HepG2 (cell line): ENCODE measurements at regions not wholly inside any gene's neighbourhood (a gene's known extent, or its start where the extent isn't known, plus 50 kb on each side); places are given as distances from the start of the nearest gene placed in this dataset.

ENCODE experiments used
- ATAC-seq: fragments of 200-7000 bp; cut with Tn5 transposase; 3 replicates; pipeline ENCODE4 v1.9.1; 2020; ENCODE audit warnings: mild to moderate bottlenecking, moderate library complexity
- BruUV-seq: library from RNA; stranded (reverse); fragments of 400-500 nt; replicated peaks from 2 replicates; lab custom pipeline; 2021; lab: Mats Ljungman, UMichigan
- CTCF ChIA-PET: fragments of 300-600 bp; formaldehyde crosslinking; extraction: SDS; loops from one replicate; lab custom pipeline; 2021; ENCODE audit warnings: low total read pairs, inconsistent platforms, low intra/inter-chr PET ratio; lab: Yijun Ruan, JAX
- POLR2A ChIA-PET: fragments of 350-600 bp; sonication (Branson Sonifier 250); formaldehyde crosslinking; loops from one replicate; lab custom pipeline; 2020; ENCODE audit warnings: antibody characterized with exemption, inconsistent platforms; lab: Yijun Ruan, JAX
- DNase-seq: peaks from one replicate; pipeline ENCODE4 v3.0.0-alpha.2; 2015; ENCODE audit warnings: low spot score
- FAIRE-seq: peaks from 3 replicates; lab custom pipeline; 2011; peaks lifted over from hg19 to GRCh38; lab: Jason Lieb, UNC
- H2AFZ ChIP-seq: one replicate; pipeline ENCODE4 v1.6.1; 2011; ENCODE audit warnings: low read length, inconsistent platforms
- H3K27ac ChIP-seq: fragments of 300-600 bp; 3 replicates; pipeline ENCODE4 v1.8.0; 2011; ENCODE audit warnings: mixed run types, mild to moderate bottlenecking, mixed read lengths, low read length, inconsistent platforms; ENCODE audit not compliant: insufficient read depth; ENCODE audit errors: extremely low read length
- H3K27me3 ChIP-seq, 2 experiments: fragments of 200-600 bp in 1 of 2; 2 replicates in 1 of 2; 3 replicates in 1 of 2; pipeline versions ENCODE4 v1.6.0 to v1.8.0; 2011; ENCODE audit warnings: low read length in 2 of 2, mild to moderate bottlenecking in 2 of 2, moderate library complexity in 2 of 2, inconsistent platforms in 1 of 2; ENCODE audit not compliant: insufficient read depth in 2 of 2, control insufficient read depth in 1 of 2
- H3K36me3 ChIP-seq, 2 experiments: fragments of 200-600 bp in 1 of 2; replicated peaks in 1 of 2; 2 replicates in 1 of 2; 3 replicates in 1 of 2; pipeline versions ENCODE4 v1.5.1 to v1.8.0; 2011; ENCODE audit warnings: low read length in 2 of 2, inconsistent platforms in 1 of 2; ENCODE audit not compliant: insufficient read depth in 2 of 2, control insufficient read depth in 1 of 2
- H3K4me1 ChIP-seq: 2 replicates; pipeline ENCODE4 v1.5.1; 2012; ENCODE audit warnings: low read length, inconsistent platforms; ENCODE audit not compliant: insufficient read depth
- H3K4me2 ChIP-seq: 2 replicates; pipeline ENCODE4 v1.6.0; 2011; ENCODE audit warnings: low read depth, low read length, inconsistent platforms
- H3K4me3 ChIP-seq, 3 experiments: fragments of 200-600 bp in 1 of 3; sonication (generic), shearing (Covaris generic) in 1 of 3; replicated peaks in 1 of 3; 2 replicates each; pipeline ENCODE4 v1.5.1; 2011 to 2016; ENCODE audit warnings: low read length in 3 of 3, inconsistent platforms in 2 of 3, low read depth in 2 of 3, mild to moderate bottlenecking in 2 of 3, control low read depth in 1 of 3, mixed read lengths in 1 of 3; ENCODE audit not compliant: insufficient read depth in 1 of 3
- H3K79me2 ChIP-seq: one replicate; pipeline ENCODE4 v1.6.1; 2011; ENCODE audit warnings: low read length, inconsistent platforms; ENCODE audit not compliant: insufficient read depth
- H3K9ac ChIP-seq: 2 replicates; pipeline ENCODE4 v1.6.0; 2011; ENCODE audit warnings: mild to moderate bottlenecking, low read depth, low read length, inconsistent platforms; ENCODE audit not compliant: insufficient read depth
- H3K9me3 ChIP-seq: 2 replicates; pipeline ENCODE4 v1.5.1; 2012; ENCODE audit warnings: mild to moderate bottlenecking, low read length
- H4K20me1 ChIP-seq: 2 replicates; pipeline ENCODE4 v1.6.0; 2011; ENCODE audit warnings: inconsistent platforms, mild to moderate bottlenecking, low read length, moderate library complexity; ENCODE audit not compliant: insufficient read depth
- AFF4 ChIP-seq: sonication (generic); formaldehyde crosslinking; IDR thresholded peaks from 2 replicates; pipeline ENCODE4 v1.4.0; 2020; ENCODE audit warnings: missing genetic modification reagents
- ATF7-NPFF ChIP-seq: sonication (generic); formaldehyde crosslinking; IDR thresholded peaks from 2 replicates; pipeline ENCODE4 v1.8.1; 2023; ENCODE audit warnings: mild to moderate bottlenecking, low read depth, missing genetic modification reagents, moderate library complexity
- KDM1A ChIP-seq: IDR thresholded peaks from 2 replicates; pipeline ENCODE4 v1.6.1; 2016; ENCODE audit warnings: missing compliant biosample characterization
- KLF12 ChIP-seq: sonication (generic); formaldehyde crosslinking; IDR thresholded peaks from 2 replicates; pipeline ENCODE4 v1.4.0; 2020; ENCODE audit warnings: missing genetic modification reagents, borderline replicate concordance
- MAFK ChIP-seq, 2 experiments: IDR thresholded peaks in 1 of 2; conservative IDR thresholded peaks in 1 of 2; 2 replicates each; pipeline ENCODE4 v1.6.1; 2011; ENCODE audit warnings: improper control_type of control experiment in 2 of 2, low read length in 2 of 2
- MXI1 ChIP-seq: IDR thresholded peaks from 3 replicates; pipeline ENCODE4 v1.6.1; 2012; ENCODE audit warnings: low read depth, low read length, inconsistent platforms, borderline replicate concordance
- NAIF1 ChIP-seq: sonication (generic); formaldehyde crosslinking; IDR thresholded peaks from 2 replicates; pipeline ENCODE4 v1.5.0; 2020; ENCODE audit warnings: mild to moderate bottlenecking, missing genetic modification reagents, borderline replicate concordance
- PAX8 ChIP-seq: sonication (generic); formaldehyde crosslinking; IDR thresholded peaks from 2 replicates; pipeline ENCODE4 v1.8.0; 2022; ENCODE audit warnings: mild to moderate bottlenecking, missing genetic modification reagents, borderline replicate concordance
- RXRB ChIP-seq: IDR thresholded peaks from 2 replicates; pipeline ENCODE4 v1.6.1; 2016; ENCODE audit warnings: borderline replicate concordance, missing genetic modification reagents, missing compliant biosample characterization
- ZNF343 ChIP-seq: sonication (generic); formaldehyde crosslinking; IDR thresholded peaks from 2 replicates; pipeline ENCODE4 v1.4.0; 2020; ENCODE audit warnings: mild to moderate bottlenecking, missing genetic modification reagents
- ZNF503 ChIP-seq: sonication (generic); formaldehyde crosslinking; IDR thresholded peaks from 2 replicates; pipeline ENCODE4 v1.4.0; 2020; ENCODE audit warnings: missing genetic modification reagents
- WGBS: methylation state at CpG from one replicate; pipeline ENCODE4 v1.1.6; 2017; ENCODE audit warnings: low lambda C conversion rate; 5-methylcytosine and 5-hydroxymethylcytosine counted together
- in situ Hi-C: cut with HindIII; loops from 2 replicates; pipeline ENCODE4 v1.10.0; 2017; ENCODE audit warnings: low pct_unique_long_range_greater_than_20kb; ENCODE audit not compliant: extremely low pct_ligation_motif_present
- intact Hi-C: fragments of 100-400 bp; cut with micrococcal nuclease; formaldehyde crosslinking; loops from one replicate; pipeline ENCODE4 v1.10.0; 2022; ENCODE audit not compliant: unreplicated experiment

- TF ChIP-seq AFF4 (CRISPR knock-in tag) (no peak), KDM1A (no peak)
- TF ChIP-seq, all 625 proteins: peak for 0
Measured at GRCh38 chr21:27622631-27623030, 655.7 kb upstream of the ADAMTS5 start (continued).

- no TSS peak for BruUV-seq
- no peaks in the 10 kb centered on the region for H3K36me3 ChIP-seq
- H3K79me2 ChIP-seq, result no peaks in the 10 kb centered on the region
- ATAC-seq (no peak), FAIRE-seq (no peak), DNase-seq (no peak)
- no peak overlapping the region for H3K4me3 ChIP-seq
- POLR2A ChIA-PET, result no interaction called here
- H3K27ac ChIP-seq, result no peak overlapping the region
- no peak overlapping the region for H3K4me2 ChIP-seq
- H3K9ac ChIP-seq, result no peak overlapping the region
- no peaks in the 10 kb centered on the region for H3K4me1 ChIP-seq
- 0% methylated on average over 2 of the region's 2 CpGs for WGBS
- H2AFZ ChIP-seq, result no peak overlapping the region
- H3K9me3 ChIP-seq, result peaks cover 85% of the 10 kb centered on the region
- CTCF ChIA-PET, result no interaction called here
- no peaks in the 10 kb centered on the region for H4K20me1 ChIP-seq
- intact Hi-C loops (no loop called here), in situ Hi-C loops (no loop called here)
- H3K27me3 ChIP-seq, result no peaks in the 10 kb centered on the region
- no peak for TF ChIP-seq MAFK (conservative IDR thresholded peaks at IDR 0.05 in 1 of 2, IDR thresholded peaks at IDR 0.05 in 1 of 2; ENCODE audit: low read length in 2 of 2)
- TF ChIP-seq PAX8 (CRISPR knock-in tag), result no peak
- TF ChIP-seq RXRB (CRISPR knock-in tag), result no peak
- no peak for TF ChIP-seq ZNF503 (CRISPR knock-in tag)
- TF ChIP-seq MXI1, result no peak
- TF ChIP-seq NAIF1, result no peak
- TF ChIP-seq ATF7-NPFF (CRISPR knock-in tag), result no peak
- TF ChIP-seq KLF12 (CRISPR knock-in tag), result no peak
- TF ChIP-seq ZNF343 (CRISPR knock-in tag), result no peak
Measured at GRCh38 chr21:27614231-27614630, 647.3 kb upstream of the ADAMTS5 start.
